ENCODE measurements at regions not wholly inside any gene's neighbourhood (a gene's known extent, or its start where the extent isn't known, plus 50 kb on each side); places are given as distances from the start of the nearest gene placed in this dataset.
"Not testable (repeated sequence)": the region's sequence is repeated elsewhere in the genome, so short reads cannot be mapped to it uniquely, and the experiment has no call there.

GRCh38 chr2:133641497-133641896, 73.2 kb upstream of the NCKAP5 start:
- TF ChIP-seq, protein P1, sequence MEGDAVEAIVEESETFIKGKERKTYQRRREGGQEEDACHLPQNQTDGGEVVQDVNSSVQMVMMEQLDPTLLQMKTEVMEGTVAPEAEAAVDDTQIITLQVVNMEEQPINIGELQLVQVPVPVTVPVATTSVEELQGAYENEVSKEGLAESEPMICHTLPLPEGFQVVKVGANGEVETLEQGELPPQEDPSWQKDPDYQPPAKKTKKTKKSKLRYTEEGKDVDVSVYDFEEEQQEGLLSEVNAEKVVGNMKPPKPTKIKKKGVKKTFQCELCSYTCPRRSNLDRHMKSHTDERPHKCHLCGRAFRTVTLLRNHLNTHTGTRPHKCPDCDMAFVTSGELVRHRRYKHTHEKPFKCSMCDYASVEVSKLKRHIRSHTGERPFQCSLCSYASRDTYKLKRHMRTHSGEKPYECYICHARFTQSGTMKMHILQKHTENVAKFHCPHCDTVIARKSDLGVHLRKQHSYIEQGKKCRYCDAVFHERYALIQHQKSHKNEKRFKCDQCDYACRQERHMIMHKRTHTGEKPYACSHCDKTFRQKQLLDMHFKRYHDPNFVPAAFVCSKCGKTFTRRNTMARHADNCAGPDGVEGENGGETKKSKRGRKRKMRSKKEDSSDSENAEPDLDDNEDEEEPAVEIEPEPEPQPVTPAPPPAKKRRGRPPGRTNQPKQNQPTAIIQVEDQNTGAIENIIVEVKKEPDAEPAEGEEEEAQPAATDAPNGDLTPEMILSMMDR (IDR thresholded peaks at IDR 0.05), result no peak
- Histone ChIP-seq H3K4me3 (no peak overlapping the region), H3K27ac (no peak overlapping the region)
- DNase-seq (ENCODE audit: low spot score), result no peak

GRCh38 chr2:133641942-133642725, 73.9 kb upstream of the NCKAP5 start:
- no peak for DNase-seq (ENCODE audit: low spot score)
- Histone ChIP-seq H3K27ac (no peak overlapping the region), H3K4me3 (no peak overlapping the region)
- TF ChIP-seq, protein P1 (IDR thresholded peaks at IDR 0.05), result no peak

- H3K4me3 ChIP-seq, result no peak overlapping the region
- no peak overlapping the region for H3K27ac ChIP-seq
- TF ChIP-seq, protein P1 (IDR thresholded peaks at IDR 0.05), result no peak
- DNase-seq (ENCODE audit: low spot score), result no peak
Measured at GRCh38 chr2:133642791-133643191, 74.5 kb upstream of the NCKAP5 start.

GRCh38 chr2:133643863-133644262, 75.6 kb upstream of the NCKAP5 start:
- no peak overlapping the region for H3K27ac ChIP-seq
- TF ChIP-seq, protein P1 (IDR thresholded peaks at IDR 0.05), result no peak
- no peak overlapping the region for H3K4me3 ChIP-seq
- DNase-seq (ENCODE audit: low spot score), result no peak

DNA sequence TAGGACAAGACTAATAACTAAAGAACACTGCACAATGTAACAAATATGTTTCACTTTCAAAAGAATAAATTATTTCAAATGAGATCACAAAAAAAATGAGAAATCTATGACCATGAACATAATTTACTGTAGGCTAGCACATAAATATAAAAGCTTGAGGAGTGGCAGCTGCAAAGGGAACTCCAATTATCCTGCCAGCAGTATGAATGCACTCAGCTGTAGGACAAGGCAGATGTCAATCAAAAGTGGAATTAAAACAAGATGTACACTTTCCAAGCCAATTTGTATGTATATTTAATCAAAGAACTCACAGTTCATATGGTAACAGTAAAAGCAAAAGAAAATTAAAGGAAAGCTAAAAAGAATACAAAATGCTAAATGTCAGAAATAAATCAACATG, 76.6 kb upstream of the NCKAP5 start:
- no peak overlapping the region for H3K4me3 ChIP-seq
- H3K27ac ChIP-seq, result no peak overlapping the region

DNA sequence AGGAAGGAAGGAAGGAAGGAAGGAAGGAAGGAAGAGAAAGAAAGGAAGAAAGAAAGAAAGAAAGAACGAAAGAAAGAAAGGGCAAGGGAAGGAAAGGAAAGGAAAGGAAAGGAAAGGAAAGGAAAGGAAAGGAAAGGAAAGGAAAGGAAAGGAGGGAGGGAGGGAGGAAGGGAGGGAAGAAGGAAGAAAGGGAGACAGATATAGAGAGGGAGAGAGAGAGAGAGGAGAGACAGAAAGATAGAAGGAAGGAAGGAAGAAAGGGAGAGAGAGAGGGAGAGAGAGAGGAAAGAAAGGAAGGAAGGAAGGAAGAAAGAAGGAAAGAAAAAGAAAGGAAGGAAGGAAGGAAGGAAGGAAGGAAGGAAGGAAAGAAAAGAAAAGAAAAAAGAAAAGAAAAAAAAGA, 79.1 kb upstream of the NCKAP5 start:
- H3K27ac ChIP-seq; DNase-seq (ENCODE audit: low spot score); H3K4me3 ChIP-seq: not testable (repeated sequence)

More for the DNA sequence above, 76.6 kb upstream of the NCKAP5 start:
- TF ChIP-seq, protein P1 (IDR thresholded peaks at IDR 0.05), result no peak
- no peak for DNase-seq (ENCODE audit: low spot score)

GRCh38 chr2:133651861-133652260, 83.6 kb upstream of the NCKAP5 start:
- no peak for DNase-seq (ENCODE audit: low spot score)
- TF ChIP-seq, protein P1 (IDR thresholded peaks at IDR 0.05), result no peak
- no peak overlapping the region for H3K27ac ChIP-seq
- H3K4me3 ChIP-seq, result no peak overlapping the region

Data from coronary artery (tissue), 2 donors.